Sigmoid colon (tissue), 6 donors: ENCODE measurements at regions not wholly inside any gene's neighbourhood (a gene's known extent, or its start where the extent isn't known, plus 50 kb on each side); places are given as distances from the start of the nearest gene placed in this dataset.
A peak's percentile ranks its signal among the peaks of the same experiment; 100 is the strongest.
"Not testable (repeated sequence)": the region's sequence is repeated elsewhere in the genome, so short reads cannot be mapped to it uniquely, and the experiment has no call there.

Experiments
- DNase-seq: peaks from one replicate; pipeline ENCODE4 v3.0.0-alpha.2; 2019
- H3K27ac ChIP-seq, 4 donors: fragments of 200-600 bp; sonication (generic); one replicate each; pipeline ENCODE4 v1.5.1; 2016 to 2019; ENCODE audit warnings: mild to moderate bottlenecking in 1 of 4
- H3K27me3 ChIP-seq, 3 donors: fragments of 200-600 bp; sonication (generic); one replicate each; pipeline ENCODE4 v1.5.1; 2019; ENCODE audit warnings: mild to moderate bottlenecking in 1 of 3
- H3K36me3 ChIP-seq, 4 donors: fragments of 200-600 bp; sonication (generic); one replicate each; pipeline ENCODE4 v1.5.1; 2016 to 2019
- H3K4me1 ChIP-seq, 4 donors: fragments of 200-600 bp; sonication (generic); one replicate each; pipeline ENCODE4 v1.5.1; 2017 to 2019
- H3K4me3 ChIP-seq, 4 donors: fragments of 200-600 bp; sonication (generic); one replicate each; pipeline ENCODE4 v1.5.1; 2017 to 2019; ENCODE audit warnings: mild to moderate bottlenecking in 2 of 4, moderate library complexity in 1 of 4
- H3K9me3 ChIP-seq, 4 donors: fragments of 200-600 bp in 3 of 4; sonication (generic) in 3 of 4; one replicate each; pipeline versions ENCODE4 v1.5.1 to v1.6.1; 2013 to 2019
- CTCF ChIP-seq, 4 experiments: fragments of 450-650 bp in 3 of 4; fragments of 200-600 bp in 1 of 4; IDR thresholded peaks; one replicate each; pipeline ENCODE4 v1.5.1; 2016 to 2019; ENCODE audit warnings: antibody characterized with exemption in 4 of 4, mild to moderate bottlenecking in 3 of 4, moderate library complexity in 2 of 4
- EP300 ChIP-seq, 4 donors: sonication (generic); formaldehyde crosslinking; IDR thresholded peaks; one replicate each; pipeline ENCODE4 v1.6.1; 2017; ENCODE audit warnings: antibody characterized with exemption in 4 of 4
- POLR2A ChIP-seq, 2 donors: fragments of 450-650 bp; IDR thresholded peaks; one replicate each; pipeline ENCODE4 v1.6.1; 2016; ENCODE audit warnings: antibody characterized with exemption in 2 of 2, mild to moderate bottlenecking in 2 of 2, moderate library complexity in 2 of 2
- POLR2AphosphoS5 ChIP-seq, 4 donors: sonication (generic); formaldehyde crosslinking; IDR thresholded peaks; one replicate each; pipeline ENCODE4 v1.6.1; 2017; ENCODE audit warnings: antibody characterized with exemption in 4 of 4
- WGBS, 2 donors: extraction: QIAGEN DNeasy Blood & Tissue Kit; methylation state at CpG; one replicate each; pipeline ENCODE4 v1.1.7; 2013; 5-methylcytosine and 5-hydroxymethylcytosine counted together
- intact Hi-C: fragments of 100-400 bp; cut with DNase I; formaldehyde crosslinking; loops from one replicate; pipeline ENCODE4 v1.15.1; 2023
- donor health status: healthy with polysubstance abuse.
- donor health status: healthy.

DNA sequence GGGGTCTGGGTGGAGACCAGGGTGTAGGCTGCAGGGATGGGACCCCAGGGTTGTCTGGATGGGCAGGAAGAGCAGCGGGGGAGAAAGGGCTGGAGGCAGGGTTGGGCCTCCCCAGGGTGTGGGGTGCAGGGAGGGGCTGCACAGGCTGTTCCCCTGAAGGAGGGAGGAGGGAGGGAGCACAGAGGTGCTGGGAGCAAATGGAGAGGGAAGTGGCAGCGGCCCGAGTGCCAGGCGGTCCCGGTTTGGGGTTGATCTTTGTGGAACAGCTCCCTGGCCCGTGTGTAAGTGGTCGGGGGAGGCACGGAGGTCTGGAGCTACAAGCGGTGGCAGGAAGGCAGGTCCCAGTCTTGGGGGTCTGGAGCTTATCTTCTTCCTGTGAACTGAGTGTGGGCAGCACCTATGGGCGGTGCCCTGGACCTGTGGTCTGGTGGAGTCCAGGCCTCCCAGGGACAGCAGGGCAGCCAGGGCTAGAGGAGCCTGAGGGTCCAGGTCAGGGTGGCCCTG, 391.6 kb downstream of the TMEM121 start:
- no peak for TF ChIP-seq CTCF (IDR thresholded peaks at IDR 0.05)
- TF ChIP-seq EP300 (IDR thresholded peaks at IDR 0.05): no peak
- TF ChIP-seq POLR2A (IDR thresholded peaks at IDR 0.05): no peak
- no peak for TF ChIP-seq POLR2AphosphoS5 (IDR thresholded peaks at IDR 0.05)
- no peaks in the 10 kb centered on the region for H3K4me1 ChIP-seq
- H3K9me3 ChIP-seq: no peaks in the 10 kb centered on the region
- no peak overlapping the region for H3K4me3 ChIP-seq
- intact Hi-C loops: no loop called here
- no peaks in the 10 kb centered on the region for H3K36me3 ChIP-seq
- DNase-seq: no peak
- 75 to 81% methylated on average over 10 of the region's 10 CpGs for WGBS, 2 donors
- H3K27me3 ChIP-seq: no peaks in the 10 kb centered on the region
- H3K27ac ChIP-seq: no peak overlapping the region

DNA sequence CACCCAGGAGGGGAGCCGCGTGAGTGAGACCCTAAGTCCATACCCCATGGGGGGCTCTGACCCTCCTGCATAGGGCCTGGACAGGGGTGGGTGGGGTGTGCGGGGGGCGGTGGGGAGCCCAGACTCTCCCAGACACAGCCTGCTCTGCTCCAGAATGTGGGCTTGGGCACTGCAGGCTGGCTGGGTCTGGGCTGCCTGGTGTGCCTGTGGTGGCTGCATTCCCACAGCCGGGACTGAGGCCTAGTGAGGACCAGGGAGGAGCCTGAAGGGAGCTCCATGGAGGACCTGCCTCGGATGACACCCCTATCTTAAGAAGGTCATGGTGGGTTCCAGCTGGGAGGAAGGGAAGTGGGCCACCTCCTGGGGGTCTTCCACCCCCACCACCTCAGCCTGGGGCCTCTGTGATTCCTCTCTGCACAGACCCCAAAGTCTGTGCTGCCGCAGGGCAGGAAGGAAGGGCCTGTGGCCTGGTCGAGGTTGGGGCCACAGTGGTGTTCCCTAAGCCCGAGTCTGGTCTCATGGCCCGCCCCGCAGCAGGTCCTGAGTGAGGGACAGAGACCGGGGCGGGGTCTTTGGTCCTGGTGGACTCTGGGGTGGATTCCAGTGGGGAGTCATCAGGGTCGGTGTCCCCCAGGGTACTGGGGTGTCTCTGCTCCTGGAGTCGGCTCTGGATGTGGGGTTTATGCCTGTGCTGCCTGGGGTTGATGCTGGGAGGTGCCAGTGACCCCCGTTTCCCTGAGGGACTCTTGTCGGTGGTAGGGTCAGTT, 392.3 kb downstream of the TMEM121 start:
- Histone ChIP-seq H3K27me3 (no peaks in the 10 kb centered on the region), H3K36me3 (no peaks in the 10 kb centered on the region), H3K4me1 (no peaks in the 10 kb centered on the region), H3K27ac (no peak overlapping the region), H3K4me3 (no peak overlapping the region), H3K9me3 (no peaks in the 10 kb centered on the region)
- intact Hi-C loops: no loop called here
- peak; percentile 44 for DNase-seq
- 66 to 79% methylated on average over 17 of the region's 17 CpGs for WGBS, 2 donors
- TF ChIP-seq POLR2A (IDR thresholded peaks at IDR 0.05) (no peak), CTCF (IDR thresholded peaks at IDR 0.05) (no peak), EP300 (IDR thresholded peaks at IDR 0.05) (no peak), POLR2AphosphoS5 (IDR thresholded peaks at IDR 0.05) (no peak)

GRCh38 chr14:105919458-105920150, 393.2 kb downstream of the TMEM121 start:
- Histone ChIP-seq H3K36me3 (no peaks in the 10 kb centered on the region), H3K27me3 (no peaks in the 10 kb centered on the region), H3K27ac (no peak overlapping the region), H3K4me3 (no peak overlapping the region), H3K9me3 (no peaks in the 10 kb centered on the region), H3K4me1 (no peaks in the 10 kb centered on the region)
- intact Hi-C loops: no loop called here
- TF ChIP-seq EP300 (IDR thresholded peaks at IDR 0.05) (no peak), POLR2AphosphoS5 (IDR thresholded peaks at IDR 0.05) (no peak), POLR2A (IDR thresholded peaks at IDR 0.05) (no peak), CTCF (IDR thresholded peaks at IDR 0.05) (no peak)
- DNase-seq: peak; percentile 57
- 84 to 85% methylated on average over 21 of the region's 21 CpGs for WGBS, 2 donors

- H3K4me1 ChIP-seq, intact Hi-C loops, H3K36me3 ChIP-seq, H3K9me3 ChIP-seq, H3K27me3 ChIP-seq, H3K4me3 ChIP-seq, H3K27ac ChIP-seq: not testable (repeated sequence)
- peak; percentile 39 for DNase-seq
- 70% methylated on average over 11 of the region's 11 CpGs for WGBS, 2 donors
Observed at GRCh38 chr14:105920151-105920700, 393.8 kb downstream of the TMEM121 start.

DNA sequence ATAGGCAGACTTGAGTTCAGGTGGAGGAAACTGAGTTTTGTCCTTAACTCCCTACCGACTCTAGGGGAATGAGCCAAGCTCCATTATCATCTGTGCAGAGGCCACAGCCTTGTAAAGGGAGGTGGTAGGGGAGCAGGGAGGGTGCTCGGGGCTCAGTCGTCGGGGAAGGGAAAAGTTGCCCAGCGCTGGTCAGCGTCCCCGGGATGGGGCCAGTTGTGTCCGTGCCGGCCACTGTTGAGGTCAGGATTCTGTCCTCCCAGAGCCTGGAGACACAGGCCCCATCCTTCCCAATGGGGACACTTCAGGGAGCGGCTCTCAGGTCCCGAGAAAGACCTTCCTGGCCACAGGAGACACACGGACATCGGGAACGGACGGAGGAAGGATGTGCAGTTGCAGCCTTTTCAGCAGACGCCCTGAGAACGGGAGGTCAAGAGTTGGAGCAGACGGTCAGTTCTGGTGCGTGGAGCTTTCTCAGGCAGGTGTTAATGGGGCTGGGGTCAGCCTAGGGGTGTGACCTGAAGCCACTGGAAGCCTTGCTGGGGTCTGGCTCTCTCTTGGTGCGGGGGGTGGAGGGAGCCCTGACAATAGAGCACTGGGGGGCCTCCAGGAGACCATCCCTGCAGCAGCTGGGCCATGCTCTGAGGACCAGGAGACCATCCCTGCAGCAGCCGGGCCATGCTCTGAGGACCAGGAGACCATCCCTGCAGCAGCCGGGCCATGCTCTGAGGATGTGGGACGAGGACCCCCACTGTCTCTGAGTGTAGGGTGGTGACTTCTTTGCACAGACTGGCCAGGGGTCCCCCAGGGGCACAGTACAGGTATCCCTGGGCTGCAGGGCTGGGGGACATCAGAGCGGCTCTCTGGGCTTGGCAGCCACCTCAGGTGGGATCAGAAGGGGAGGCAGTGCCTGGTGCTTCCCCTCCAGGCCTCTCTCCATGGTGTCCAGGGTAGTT, 394.7 kb downstream of the TMEM121 start:
- H3K36me3 ChIP-seq, H3K27ac ChIP-seq, H3K4me3 ChIP-seq, H3K9me3 ChIP-seq, intact Hi-C loops, H3K4me1 ChIP-seq, H3K27me3 ChIP-seq: not testable (repeated sequence)
- DNase-seq: peak; percentile 50
- WGBS, 2 donors: 87 to 89% methylated on average over 24 of the region's 24 CpGs

DNA sequence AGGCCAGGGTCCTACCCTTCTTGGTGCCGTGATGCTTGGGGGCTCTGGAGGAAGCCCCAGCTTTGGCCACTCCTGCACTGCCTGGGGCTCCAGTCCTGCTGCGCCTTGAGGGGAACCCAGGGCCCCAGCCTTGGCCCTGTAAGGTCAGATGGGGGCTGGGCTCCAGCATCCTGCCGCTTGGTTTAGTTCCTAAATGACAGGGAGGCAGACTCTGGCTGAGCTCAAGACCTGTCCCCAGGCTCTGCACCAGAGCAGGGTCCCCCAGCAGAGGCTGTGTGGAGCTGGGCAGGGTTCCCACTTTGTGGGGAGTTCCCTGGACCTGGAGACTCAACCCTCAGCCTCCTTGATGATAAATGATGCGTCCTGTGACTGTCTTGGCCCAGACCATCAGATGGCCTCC, 395.4 kb downstream of the TMEM121 start:
- H3K4me3 ChIP-seq, H3K36me3 ChIP-seq, H3K27ac ChIP-seq, intact Hi-C loops, H3K27me3 ChIP-seq, H3K4me1 ChIP-seq, H3K9me3 ChIP-seq: not testable (repeated sequence)
- WGBS, 2 donors: 62 to 65% methylated on average over 4 of the region's 4 CpGs
- peak; percentile 40 for DNase-seq

- H3K4me3 ChIP-seq, H3K27me3 ChIP-seq, H3K27ac ChIP-seq, H3K4me1 ChIP-seq, H3K36me3 ChIP-seq, intact Hi-C loops, H3K9me3 ChIP-seq, DNase-seq: not testable (repeated sequence)
- 0 to 21% methylated on average over 1 of the region's 1 CpG for WGBS, 2 donors
Observed at GRCh38 chr14:105923520-105924191, 397.3 kb downstream of the TMEM121 start.
